ENCODE measurements at regions not wholly inside any gene's neighbourhood (a gene's known extent, or its start where the extent isn't known, plus 50 kb on each side); places are given as distances from the start of the nearest gene placed in this dataset.

- H3K4me3 ChIP-seq (ENCODE audit: low read length): no peak overlapping the region
- DNase-seq (ENCODE audit: low read depth): no peak
- TF ChIP-seq, protein P1, sequence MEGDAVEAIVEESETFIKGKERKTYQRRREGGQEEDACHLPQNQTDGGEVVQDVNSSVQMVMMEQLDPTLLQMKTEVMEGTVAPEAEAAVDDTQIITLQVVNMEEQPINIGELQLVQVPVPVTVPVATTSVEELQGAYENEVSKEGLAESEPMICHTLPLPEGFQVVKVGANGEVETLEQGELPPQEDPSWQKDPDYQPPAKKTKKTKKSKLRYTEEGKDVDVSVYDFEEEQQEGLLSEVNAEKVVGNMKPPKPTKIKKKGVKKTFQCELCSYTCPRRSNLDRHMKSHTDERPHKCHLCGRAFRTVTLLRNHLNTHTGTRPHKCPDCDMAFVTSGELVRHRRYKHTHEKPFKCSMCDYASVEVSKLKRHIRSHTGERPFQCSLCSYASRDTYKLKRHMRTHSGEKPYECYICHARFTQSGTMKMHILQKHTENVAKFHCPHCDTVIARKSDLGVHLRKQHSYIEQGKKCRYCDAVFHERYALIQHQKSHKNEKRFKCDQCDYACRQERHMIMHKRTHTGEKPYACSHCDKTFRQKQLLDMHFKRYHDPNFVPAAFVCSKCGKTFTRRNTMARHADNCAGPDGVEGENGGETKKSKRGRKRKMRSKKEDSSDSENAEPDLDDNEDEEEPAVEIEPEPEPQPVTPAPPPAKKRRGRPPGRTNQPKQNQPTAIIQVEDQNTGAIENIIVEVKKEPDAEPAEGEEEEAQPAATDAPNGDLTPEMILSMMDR (conservative IDR thresholded peaks at IDR 0.05; ENCODE audit: low read length): no peak
These were observed 841.5 kb downstream of the SLC16A7 start for GRCh38 chr12:60437297-60437696.

DNA sequence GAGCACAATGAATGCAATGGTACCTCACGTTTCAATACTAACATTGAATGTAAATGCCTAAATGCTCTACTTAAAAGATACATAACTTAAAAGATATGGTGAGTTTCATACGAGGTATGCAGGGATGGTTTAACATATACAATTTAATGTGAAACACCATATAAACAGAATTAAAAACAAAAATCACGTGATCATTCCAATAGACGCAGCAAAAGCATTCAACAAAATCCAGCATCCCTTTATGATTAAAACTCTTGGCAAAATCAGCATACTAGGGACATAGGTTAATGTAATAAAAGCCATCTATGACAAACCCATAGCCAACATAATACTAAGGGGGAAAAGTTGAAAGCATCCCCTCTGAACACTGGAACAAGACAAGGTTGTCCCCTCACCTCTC lies 845.7 kb downstream of the SLC16A7 start:
- TF ChIP-seq, protein P1 (conservative IDR thresholded peaks at IDR 0.05; ENCODE audit: low read length): no peak
- H3K4me3 ChIP-seq (ENCODE audit: low read length): no peak overlapping the region
- no peak for DNase-seq (ENCODE audit: low read depth)

DNA sequence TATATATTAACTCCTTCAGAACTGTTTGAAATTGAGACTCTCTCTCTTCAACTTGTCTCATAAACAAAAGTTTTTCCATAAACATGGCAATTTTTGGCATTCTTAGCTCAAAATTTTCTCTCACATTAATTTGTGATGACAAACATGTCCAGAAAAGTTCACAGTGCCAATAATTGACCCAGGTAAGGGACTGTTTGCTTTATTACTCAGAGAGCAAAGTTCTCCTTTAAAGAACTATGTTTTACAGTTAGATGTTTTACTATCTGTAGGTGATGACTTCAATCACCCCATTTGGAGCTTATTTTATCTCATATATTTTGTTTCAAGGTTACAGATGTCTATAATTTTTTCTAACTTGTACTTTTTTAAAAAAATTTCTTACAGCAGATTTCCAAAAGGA lies 855.6 kb downstream of the SLC16A7 start:
- no peak for DNase-seq (ENCODE audit: low read depth)
- TF ChIP-seq, protein P1 (conservative IDR thresholded peaks at IDR 0.05; ENCODE audit: low read length): no peak

GRCh38 chr12:60465060-60465459 lies 869.2 kb downstream of the SLC16A7 start:
- TF ChIP-seq, protein P1 (conservative IDR thresholded peaks at IDR 0.05; ENCODE audit: low read length): no peak
- no peak for DNase-seq (ENCODE audit: low read depth)
- H3K4me3 ChIP-seq (ENCODE audit: low read length): no peak overlapping the region

More for the DNA sequence above, 855.6 kb downstream of the SLC16A7 start:
- no peak overlapping the region for H3K4me3 ChIP-seq (ENCODE audit: low read length)

- TF ChIP-seq, protein P1 (conservative IDR thresholded peaks at IDR 0.05; ENCODE audit: low read length): no peak
- H3K4me3 ChIP-seq (ENCODE audit: low read length): no peak overlapping the region
- no peak for DNase-seq (ENCODE audit: low read depth)
These were observed 872.7 kb downstream of the SLC16A7 start for GRCh38 chr12:60468546-60468945.

DNA sequence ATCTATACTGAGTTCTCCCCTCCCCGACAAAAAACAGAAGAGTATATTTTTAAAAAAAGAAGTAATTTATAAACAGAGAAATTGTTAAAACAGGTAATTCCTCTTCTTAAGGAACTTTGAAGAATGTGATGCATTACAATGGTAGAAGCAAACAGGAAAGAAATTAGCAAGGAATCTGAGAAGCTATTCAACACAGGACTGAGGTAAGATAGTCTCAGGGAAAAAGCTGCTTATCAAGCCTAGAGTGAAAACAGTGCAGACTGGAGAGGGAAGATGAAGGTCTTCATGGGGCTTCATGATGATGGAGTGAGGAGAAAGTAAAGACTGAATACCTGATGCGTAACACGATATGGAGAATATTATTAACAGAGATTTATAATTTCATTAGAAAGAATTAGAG lies 880.0 kb downstream of the SLC16A7 start:
- TF ChIP-seq, protein P1 (conservative IDR thresholded peaks at IDR 0.05; ENCODE audit: low read length): no peak
- no peak overlapping the region for H3K4me3 ChIP-seq (ENCODE audit: low read length)
- no peak for DNase-seq (ENCODE audit: low read depth)

DNA sequence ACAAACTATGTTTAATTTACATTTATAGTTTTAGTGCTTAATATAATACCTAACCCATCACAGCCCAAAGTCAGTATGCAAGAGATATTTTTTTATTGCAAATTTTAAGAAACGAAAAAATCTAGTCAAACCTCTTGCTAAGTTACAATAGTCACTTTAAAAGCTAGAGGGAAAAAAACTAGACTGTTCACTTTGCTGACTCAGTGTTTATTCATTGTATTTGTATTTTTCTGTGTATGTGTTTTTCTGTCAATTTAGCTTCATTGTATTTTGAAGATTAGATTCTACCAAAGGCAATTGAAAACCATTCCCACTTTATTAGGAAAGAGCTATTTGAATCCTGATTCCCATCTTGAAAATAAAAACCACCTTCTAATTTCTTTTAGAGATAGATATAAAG lies 891.5 kb downstream of the SLC16A7 start:
- no peak for DNase-seq (ENCODE audit: low read depth)
- no peak overlapping the region for H3K4me3 ChIP-seq (ENCODE audit: low read length)
- TF ChIP-seq, protein P1 (conservative IDR thresholded peaks at IDR 0.05; ENCODE audit: low read length): no peak
